GM10266 (cell line): ENCODE measurements at regions not wholly inside any gene's neighbourhood (a gene's known extent, or its start where the extent isn't known, plus 50 kb on each side); places are given as distances from the start of the nearest gene placed in this dataset.

Source experiments
- DNase-seq: peaks from one replicate; pipeline ENCODE4 v3.0.0; 2012; ENCODE audit errors: extremely low spot score
- CTCF ChIP-seq: IDR thresholded peaks from 2 replicates; pipeline ENCODE4 v1.5.1; 2012; ENCODE audit warnings: mild to moderate bottlenecking, low read depth; ENCODE audit not compliant: control insufficient read depth, insufficient read depth; ENCODE audit errors: missing control alignments

- TF ChIP-seq CTCF = no peak
- no peak for DNase-seq
Measured at GRCh38 chr2:175233135-175233719, 51.7 kb upstream of the ATP5MC3 start.
